ENCODE measurements at regions not wholly inside any gene's neighbourhood (a gene's known extent, or its start where the extent isn't known, plus 50 kb on each side); places are given as distances from the start of the nearest gene placed in this dataset.

DNA sequence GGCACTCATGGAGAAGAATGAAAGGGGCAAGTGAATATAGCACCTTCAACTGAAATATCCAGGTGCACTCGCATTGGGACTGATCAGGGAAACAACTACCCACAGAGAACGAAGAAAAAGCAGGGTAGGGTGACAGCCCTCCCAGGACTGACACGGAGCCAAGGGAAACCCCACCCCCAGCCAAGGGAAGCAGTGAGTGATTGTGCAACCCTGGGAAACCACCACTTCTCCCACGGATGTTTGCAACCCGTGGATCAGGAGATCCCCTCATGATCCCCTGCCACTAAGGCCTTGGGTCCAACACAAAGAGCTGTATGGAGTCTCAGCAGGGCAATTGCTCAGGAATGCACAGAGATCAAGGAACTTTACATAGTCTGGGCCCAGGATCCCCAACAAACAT is 158.5 kb upstream of the HCCS start:
- DNase-seq (ENCODE audit: low spot score in 2 of 2, unreplicated experiment in 2 of 2) = no peak
- H3K4me1 Mint-ChIP-seq = peaks cover 11% of the 10 kb centered on the region
- H3K4me3 Mint-ChIP-seq = no peak overlapping the region
- H3K36me3 Mint-ChIP-seq = peaks cover 8% of the 10 kb centered on the region
- peak overlapping the region; percentile 31 for H3K27ac Mint-ChIP-seq
- peaks cover 56% of the 10 kb centered on the region for H3K9me3 Mint-ChIP-seq
- TF ChIP-seq, protein P1, sequence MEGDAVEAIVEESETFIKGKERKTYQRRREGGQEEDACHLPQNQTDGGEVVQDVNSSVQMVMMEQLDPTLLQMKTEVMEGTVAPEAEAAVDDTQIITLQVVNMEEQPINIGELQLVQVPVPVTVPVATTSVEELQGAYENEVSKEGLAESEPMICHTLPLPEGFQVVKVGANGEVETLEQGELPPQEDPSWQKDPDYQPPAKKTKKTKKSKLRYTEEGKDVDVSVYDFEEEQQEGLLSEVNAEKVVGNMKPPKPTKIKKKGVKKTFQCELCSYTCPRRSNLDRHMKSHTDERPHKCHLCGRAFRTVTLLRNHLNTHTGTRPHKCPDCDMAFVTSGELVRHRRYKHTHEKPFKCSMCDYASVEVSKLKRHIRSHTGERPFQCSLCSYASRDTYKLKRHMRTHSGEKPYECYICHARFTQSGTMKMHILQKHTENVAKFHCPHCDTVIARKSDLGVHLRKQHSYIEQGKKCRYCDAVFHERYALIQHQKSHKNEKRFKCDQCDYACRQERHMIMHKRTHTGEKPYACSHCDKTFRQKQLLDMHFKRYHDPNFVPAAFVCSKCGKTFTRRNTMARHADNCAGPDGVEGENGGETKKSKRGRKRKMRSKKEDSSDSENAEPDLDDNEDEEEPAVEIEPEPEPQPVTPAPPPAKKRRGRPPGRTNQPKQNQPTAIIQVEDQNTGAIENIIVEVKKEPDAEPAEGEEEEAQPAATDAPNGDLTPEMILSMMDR (IDR thresholded peaks at IDR 0.05; ENCODE audit: unreplicated experiment) = no peak
- H3K27me3 Mint-ChIP-seq (ENCODE audit: low read depth) = no peaks in the 10 kb centered on the region

DNA sequence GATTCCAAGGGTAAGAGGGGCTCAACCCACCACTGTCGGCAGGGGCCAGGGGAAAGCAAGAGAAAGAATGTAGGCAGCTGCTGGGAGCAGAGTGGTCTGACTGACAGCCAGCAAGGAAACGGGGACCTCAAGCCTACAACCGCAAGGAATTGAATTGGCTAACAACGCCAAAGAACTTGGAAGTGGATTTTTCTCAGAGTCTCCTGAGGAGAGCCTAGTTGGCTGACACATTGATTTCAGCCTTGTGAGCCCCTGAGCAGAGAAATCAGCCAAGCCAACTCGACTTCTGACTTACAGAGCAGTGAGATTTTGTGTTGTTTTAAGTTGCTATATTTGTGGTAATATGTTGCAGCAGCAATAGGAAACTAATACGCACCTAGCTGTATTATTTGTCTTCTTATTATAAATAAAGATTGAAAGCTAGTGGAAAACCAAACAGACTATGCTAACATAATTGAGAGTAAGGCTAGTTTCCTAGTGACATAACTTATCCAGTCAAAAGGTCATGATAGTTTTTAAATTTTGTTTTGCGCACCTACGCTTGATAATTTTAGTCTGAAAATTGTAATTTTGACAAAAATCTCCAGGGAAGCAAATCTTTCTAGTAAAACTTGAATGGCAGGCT is 145.8 kb upstream of the HCCS start:
- Mint-ChIP-seq H3K4me3 (no peak overlapping the region), H3K27me3 (ENCODE audit: low read depth) (no peaks in the 10 kb centered on the region), H3K36me3 (no peaks in the 10 kb centered on the region), H3K27ac (no peak overlapping the region), H3K9me3 (peaks cover 19% of the 10 kb centered on the region), H3K4me1 (no peaks in the 10 kb centered on the region)
- TF ChIP-seq, protein P1 (IDR thresholded peaks at IDR 0.05; ENCODE audit: unreplicated experiment) = no peak
- DNase-seq (ENCODE audit: low spot score in 2 of 2, unreplicated experiment in 2 of 2) = no peak

DNA sequence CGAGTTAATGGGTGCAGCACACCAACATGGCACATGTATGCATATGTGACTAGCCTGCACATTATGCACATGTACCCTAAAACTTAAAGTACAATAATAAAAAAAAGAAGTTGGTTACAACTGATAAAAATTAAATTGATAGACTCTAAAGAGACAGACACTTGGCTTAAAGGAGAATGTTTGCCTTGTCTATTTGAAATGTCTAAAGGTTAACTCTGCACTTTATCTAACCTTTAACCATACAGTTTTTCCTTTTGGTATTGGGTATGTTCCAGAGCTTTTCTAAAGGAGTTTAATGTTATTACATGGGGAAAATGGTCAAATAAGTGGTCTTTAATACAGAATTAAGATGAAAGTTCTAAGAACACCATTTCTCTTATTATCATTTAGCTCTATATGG is 145.1 kb upstream of the HCCS start:
- H3K4me3 Mint-ChIP-seq = no peak overlapping the region
- peaks cover 4% of the 10 kb centered on the region for H3K4me1 Mint-ChIP-seq
- TF ChIP-seq, protein P1 (IDR thresholded peaks at IDR 0.05; ENCODE audit: unreplicated experiment) = no peak
- H3K36me3 Mint-ChIP-seq = no peaks in the 10 kb centered on the region
- H3K27me3 Mint-ChIP-seq (ENCODE audit: low read depth) = no peaks in the 10 kb centered on the region
- H3K9me3 Mint-ChIP-seq = peaks cover 15% of the 10 kb centered on the region
- H3K27ac Mint-ChIP-seq = no peak overlapping the region
- no peak for DNase-seq (ENCODE audit: low spot score in 2 of 2, unreplicated experiment in 2 of 2)

DNA sequence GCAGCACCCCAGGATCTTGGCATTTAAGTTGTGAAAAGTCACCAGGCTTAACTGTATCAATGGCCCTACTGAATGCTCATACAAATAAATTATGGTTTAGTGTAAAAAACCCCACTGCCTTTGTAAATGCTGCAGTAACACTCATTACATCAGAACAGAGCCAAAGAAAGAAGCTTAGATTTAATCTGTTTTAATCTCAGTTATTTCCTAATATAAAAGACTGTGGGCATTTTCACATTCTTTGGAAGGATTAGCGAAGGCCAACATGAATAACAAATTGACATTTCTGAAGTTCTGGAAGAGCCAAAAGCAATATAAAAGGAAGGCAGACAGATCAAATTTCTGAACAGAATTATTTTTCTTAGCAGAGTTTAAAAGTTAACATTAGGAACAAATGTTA is 140.0 kb upstream of the HCCS start:
- peaks cover 24% of the 10 kb centered on the region for H3K9me3 Mint-ChIP-seq
- no peaks in the 10 kb centered on the region for H3K27me3 Mint-ChIP-seq (ENCODE audit: low read depth)
- no peak for DNase-seq (ENCODE audit: low spot score in 2 of 2, unreplicated experiment in 2 of 2)
- H3K4me3 Mint-ChIP-seq = no peak overlapping the region
- H3K4me1 Mint-ChIP-seq = peaks cover 10% of the 10 kb centered on the region
- no peaks in the 10 kb centered on the region for H3K36me3 Mint-ChIP-seq
- peak overlapping the region; percentile 43 for H3K27ac Mint-ChIP-seq
- TF ChIP-seq, protein P1 (IDR thresholded peaks at IDR 0.05; ENCODE audit: unreplicated experiment) = no peak

DNA sequence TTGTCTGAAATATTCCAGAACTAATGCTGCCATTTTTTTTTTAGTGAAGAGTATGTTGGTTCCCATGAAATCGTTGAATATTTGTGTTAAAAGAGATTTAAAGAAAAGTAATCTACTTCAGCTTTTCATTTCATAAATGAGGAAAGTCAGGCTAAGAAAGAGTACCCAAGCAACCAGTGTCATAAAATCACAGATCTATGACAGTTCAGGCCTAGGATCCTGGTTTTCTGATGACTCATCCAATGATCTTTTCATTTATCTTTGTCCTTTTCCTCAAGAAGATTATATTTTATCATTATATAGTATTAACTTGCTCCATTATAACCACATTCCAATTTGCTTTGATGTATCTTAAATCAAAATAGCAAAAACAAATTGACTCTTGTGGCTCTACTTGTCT is 139.4 kb upstream of the HCCS start:
- TF ChIP-seq, protein P1 (IDR thresholded peaks at IDR 0.05; ENCODE audit: unreplicated experiment) = no peak
- peaks cover 10% of the 10 kb centered on the region for H3K4me1 Mint-ChIP-seq
- H3K27me3 Mint-ChIP-seq (ENCODE audit: low read depth) = no peaks in the 10 kb centered on the region
- H3K9me3 Mint-ChIP-seq = peaks cover 24% of the 10 kb centered on the region
- peak overlapping the region; percentile 59 for H3K27ac Mint-ChIP-seq
- no peaks in the 10 kb centered on the region for H3K36me3 Mint-ChIP-seq
- H3K4me3 Mint-ChIP-seq = no peak overlapping the region
- no peak for DNase-seq (ENCODE audit: low spot score in 2 of 2, unreplicated experiment in 2 of 2)

DNA sequence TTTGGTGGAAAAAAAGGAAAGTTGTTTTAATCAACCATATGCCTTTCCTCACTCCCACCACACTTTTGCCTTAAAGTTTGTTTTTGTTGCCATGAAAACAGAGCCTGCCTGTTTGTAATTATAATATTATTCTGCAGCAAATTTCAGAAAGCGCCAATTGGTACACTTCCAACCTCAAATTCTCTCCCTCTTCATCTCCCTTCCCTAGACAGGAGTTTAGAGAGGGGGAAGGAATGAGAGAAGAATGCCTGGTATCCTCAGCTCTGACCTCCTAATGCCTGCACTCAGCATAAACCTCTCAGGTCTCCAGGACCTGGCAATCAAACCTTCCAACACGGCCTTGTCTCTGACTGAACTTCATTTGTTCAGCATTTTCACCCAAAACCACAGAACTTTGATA is 138.4 kb upstream of the HCCS start:
- TF ChIP-seq, protein P1 (IDR thresholded peaks at IDR 0.05; ENCODE audit: unreplicated experiment) = no peak
- Mint-ChIP-seq H3K4me3 (no peak overlapping the region), H3K36me3 (no peaks in the 10 kb centered on the region), H3K4me1 (peaks cover 10% of the 10 kb centered on the region), H3K27ac (no peak overlapping the region), H3K9me3 (peaks cover 28% of the 10 kb centered on the region), H3K27me3 (ENCODE audit: low read depth) (no peaks in the 10 kb centered on the region)
- no peak for DNase-seq (ENCODE audit: low spot score in 2 of 2, unreplicated experiment in 2 of 2)

All from mesothelial cell of epicardium (in vitro differentiated cells).